ENCODE measurements at regions not wholly inside any gene's neighbourhood (a gene's known extent, or its start where the extent isn't known, plus 50 kb on each side); places are given as distances from the start of the nearest gene placed in this dataset.
"Not testable (repeated sequence)": the region's sequence is repeated elsewhere in the genome, so short reads cannot be mapped to it uniquely, and the experiment has no call there.

GRCh38 chr5:120108586-120109248 is 355.4 kb upstream of the PRR16 start:
- Mint-ChIP-seq H3K27ac (no peak overlapping the region), H3K4me1 (no peaks in the 10 kb centered on the region), H3K4me3 (no peak overlapping the region), H3K9me3 (peaks cover 4 to 12% (median 6%) of the 10 kb centered on the region in 5 donors), H3K27me3 (no peaks in the 10 kb centered on the region), H3K36me3 (no peaks in the 10 kb centered on the region)
- Histone ChIP-seq H3K36me3 (ENCODE audit: insufficient read depth, low read length) (no peaks in the 10 kb centered on the region), H3K27ac (ENCODE audit: low read depth, low read length) (no peak overlapping the region), H3K27me3 (ENCODE audit: insufficient read depth, low read length, poor library complexity, severe bottlenecking) (no peaks in the 10 kb centered on the region), H3K4me1 (ENCODE audit: insufficient read depth, low read length) (no peaks in the 10 kb centered on the region), H3K4me3 (ENCODE audit: low read length) (no peak overlapping the region), H3K9me3 (ENCODE audit: low read length) (no peaks in the 10 kb centered on the region)
- POLR2A ChIA-PET: no interaction called here
- CTCF ChIA-PET: no interaction called here
- DNase-seq: no peak

- Histone ChIP-seq H3K9me3 (ENCODE audit: low read length) (no peaks in the 10 kb centered on the region), H3K4me1 (ENCODE audit: insufficient read depth, low read length) (no peaks in the 10 kb centered on the region), H3K27me3 (ENCODE audit: insufficient read depth, low read length, poor library complexity, severe bottlenecking) (no peaks in the 10 kb centered on the region), H3K4me3 (ENCODE audit: low read length) (no peak overlapping the region), H3K27ac (ENCODE audit: low read depth, low read length) (no peak overlapping the region), H3K36me3 (ENCODE audit: insufficient read depth, low read length) (no peaks in the 10 kb centered on the region)
- no peak overlapping the region for H3K27ac Mint-ChIP-seq
- DNase-seq: no peak
- H3K4me3 Mint-ChIP-seq: no peak overlapping the region
- peaks cover 3 to 20% (median 7%) of the 10 kb centered on the region in 5 donors for H3K9me3 Mint-ChIP-seq
- CTCF ChIA-PET: no interaction called here
- no peaks in the 10 kb centered on the region for H3K36me3 Mint-ChIP-seq
- POLR2A ChIA-PET: no interaction called here
- no peaks in the 10 kb centered on the region for H3K4me1 Mint-ChIP-seq
- no peaks in the 10 kb centered on the region for H3K27me3 Mint-ChIP-seq
Observed at GRCh38 chr5:120122703-120123102, 341.4 kb upstream of the PRR16 start.

- no peak overlapping the region for H3K27ac Mint-ChIP-seq
- no peaks in the 10 kb centered on the region for H3K36me3 ChIP-seq (ENCODE audit: insufficient read depth, low read length)
- POLR2A ChIA-PET: no interaction called here
- H3K4me1 ChIP-seq (ENCODE audit: insufficient read depth, low read length): no peaks in the 10 kb centered on the region
- no peaks in the 10 kb centered on the region for H3K9me3 ChIP-seq (ENCODE audit: low read length)
- H3K4me3 Mint-ChIP-seq: no peak overlapping the region
- H3K36me3 Mint-ChIP-seq: no peaks in the 10 kb centered on the region
- H3K27ac ChIP-seq (ENCODE audit: low read depth, low read length): no peak overlapping the region
- H3K4me3 ChIP-seq (ENCODE audit: low read length): no peak overlapping the region
- H3K27me3 Mint-ChIP-seq: no peaks in the 10 kb centered on the region
- CTCF ChIA-PET: no interaction called here
- DNase-seq: no peak
- peaks cover 0 to 20% (median 7%) of the 10 kb centered on the region in 5 donors for H3K9me3 Mint-ChIP-seq
- no peaks in the 10 kb centered on the region for H3K27me3 ChIP-seq (ENCODE audit: insufficient read depth, low read length, poor library complexity, severe bottlenecking)
- no peaks in the 10 kb centered on the region for H3K4me1 Mint-ChIP-seq
Observed at GRCh38 chr5:120124031-120124430, 340.1 kb upstream of the PRR16 start.

GRCh38 chr5:120124961-120125360 is 339.1 kb upstream of the PRR16 start:
- Histone ChIP-seq H3K4me3 (ENCODE audit: low read length) (no peak overlapping the region), H3K9me3 (ENCODE audit: low read length) (no peaks in the 10 kb centered on the region), H3K27ac (ENCODE audit: low read depth, low read length) (no peak overlapping the region), H3K36me3 (ENCODE audit: insufficient read depth, low read length) (no peaks in the 10 kb centered on the region), H3K27me3 (ENCODE audit: insufficient read depth, low read length, poor library complexity, severe bottlenecking) (no peaks in the 10 kb centered on the region), H3K4me1 (ENCODE audit: insufficient read depth, low read length) (no peaks in the 10 kb centered on the region)
- no peaks in the 10 kb centered on the region for H3K27me3 Mint-ChIP-seq
- ChIA-PET POLR2A (no interaction called here), CTCF (no interaction called here)
- no peak overlapping the region for H3K27ac Mint-ChIP-seq
- H3K4me1 Mint-ChIP-seq: no peaks in the 10 kb centered on the region
- H3K4me3 Mint-ChIP-seq: no peak overlapping the region
- no peaks in the 10 kb centered on the region for H3K36me3 Mint-ChIP-seq
- DNase-seq: no peak
- H3K9me3 Mint-ChIP-seq: peaks cover 0 to 20% (median 9%) of the 10 kb centered on the region in 5 donors

- H3K4me1 Mint-ChIP-seq; H3K4me1 ChIP-seq (ENCODE audit: insufficient read depth, low read length); H3K36me3 ChIP-seq (ENCODE audit: insufficient read depth, low read length); H3K9me3 ChIP-seq (ENCODE audit: low read length); H3K27me3 ChIP-seq (ENCODE audit: insufficient read depth, low read length, poor library complexity, severe bottlenecking); H3K4me3 ChIP-seq (ENCODE audit: low read length); POLR2A ChIA-PET; H3K9me3 Mint-ChIP-seq; CTCF ChIA-PET; H3K27ac ChIP-seq (ENCODE audit: low read depth, low read length); DNase-seq; H3K27ac Mint-ChIP-seq; H3K27me3 Mint-ChIP-seq; H3K36me3 Mint-ChIP-seq; H3K4me3 Mint-ChIP-seq: not testable (repeated sequence)
Observed at GRCh38 chr5:120132347-120132746, 331.8 kb upstream of the PRR16 start.

- Histone ChIP-seq H3K4me1 (ENCODE audit: insufficient read depth, low read length) (no peaks in the 10 kb centered on the region), H3K27me3 (ENCODE audit: insufficient read depth, low read length, poor library complexity, severe bottlenecking) (no peaks in the 10 kb centered on the region), H3K9me3 (ENCODE audit: low read length) (no peaks in the 10 kb centered on the region), H3K4me3 (ENCODE audit: low read length) (no peak overlapping the region), H3K36me3 (ENCODE audit: insufficient read depth, low read length) (no peaks in the 10 kb centered on the region), H3K27ac (ENCODE audit: low read depth, low read length) (no peak overlapping the region)
- Mint-ChIP-seq H3K9me3 (peaks cover 0 to 7% (median 4%) of the 10 kb centered on the region in 5 donors), H3K36me3 (no peaks in the 10 kb centered on the region), H3K4me3 (no peak overlapping the region), H3K27ac (no peak overlapping the region), H3K27me3 (no peaks in the 10 kb centered on the region), H3K4me1 (no peaks in the 10 kb centered on the region)
- ChIA-PET POLR2A (no interaction called here), CTCF (no interaction called here)
- DNase-seq: no peak
Observed at GRCh38 chr5:120134944-120135343, 329.2 kb upstream of the PRR16 start.

- no peaks in the 10 kb centered on the region for H3K36me3 Mint-ChIP-seq
- Histone ChIP-seq H3K27ac (ENCODE audit: low read depth, low read length) (no peak overlapping the region), H3K27me3 (ENCODE audit: insufficient read depth, low read length, poor library complexity, severe bottlenecking) (no peaks in the 10 kb centered on the region), H3K36me3 (ENCODE audit: insufficient read depth, low read length) (no peaks in the 10 kb centered on the region), H3K9me3 (ENCODE audit: low read length) (no peaks in the 10 kb centered on the region), H3K4me1 (ENCODE audit: insufficient read depth, low read length) (no peaks in the 10 kb centered on the region), H3K4me3 (ENCODE audit: low read length) (no peak overlapping the region)
- H3K27ac Mint-ChIP-seq: no peak overlapping the region
- H3K4me3 Mint-ChIP-seq: no peak overlapping the region
- ChIA-PET CTCF (no interaction called here), POLR2A (no interaction called here)
- DNase-seq: no peak
- no peaks in the 10 kb centered on the region for H3K4me1 Mint-ChIP-seq
- peaks cover 0 to 4% (median 0%) of the 10 kb centered on the region in 5 donors for H3K9me3 Mint-ChIP-seq
- H3K27me3 Mint-ChIP-seq: no peaks in the 10 kb centered on the region
Observed at GRCh38 chr5:120137582-120137981, 326.5 kb upstream of the PRR16 start.

GRCh38 chr5:120139039-120139438 is 325.1 kb upstream of the PRR16 start:
- POLR2A ChIA-PET: no interaction called here

GRCh38 chr5:120140501-120140900 is 323.6 kb upstream of the PRR16 start:
- no peaks in the 10 kb centered on the region for H3K27me3 ChIP-seq (ENCODE audit: insufficient read depth, low read length, poor library complexity, severe bottlenecking)
- POLR2A ChIA-PET: no interaction called here
- peaks cover 0 to 9% (median 4%) of the 10 kb centered on the region in 5 donors for H3K9me3 Mint-ChIP-seq
- CTCF ChIA-PET: no interaction called here
- H3K36me3 Mint-ChIP-seq: no peaks in the 10 kb centered on the region
- no peak overlapping the region for H3K27ac ChIP-seq (ENCODE audit: low read depth, low read length)
- H3K4me3 Mint-ChIP-seq: no peak overlapping the region
- DNase-seq: no peak
- no peaks in the 10 kb centered on the region for H3K4me1 Mint-ChIP-seq
- no peak overlapping the region for H3K27ac Mint-ChIP-seq
- H3K27me3 Mint-ChIP-seq: no peaks in the 10 kb centered on the region
- H3K4me1 ChIP-seq (ENCODE audit: insufficient read depth, low read length): no peaks in the 10 kb centered on the region
- H3K9me3 ChIP-seq (ENCODE audit: low read length): no peaks in the 10 kb centered on the region
- H3K4me3 ChIP-seq (ENCODE audit: low read length): no peak overlapping the region
- no peaks in the 10 kb centered on the region for H3K36me3 ChIP-seq (ENCODE audit: insufficient read depth, low read length)

More at GRCh38 chr5:120139039-120139438, 325.1 kb upstream of the PRR16 start:
- H3K4me3 Mint-ChIP-seq: no peak overlapping the region
- peaks cover 0 to 4% (median 2%) of the 10 kb centered on the region in 5 donors for H3K9me3 Mint-ChIP-seq
- H3K27me3 Mint-ChIP-seq: no peaks in the 10 kb centered on the region
- CTCF ChIA-PET: no interaction called here
- H3K9me3 ChIP-seq (ENCODE audit: low read length): no peaks in the 10 kb centered on the region
- H3K36me3 Mint-ChIP-seq: no peaks in the 10 kb centered on the region
- H3K36me3 ChIP-seq (ENCODE audit: insufficient read depth, low read length): no peaks in the 10 kb centered on the region
- no peak for DNase-seq
- H3K27ac Mint-ChIP-seq: no peak overlapping the region
- no peak overlapping the region for H3K27ac ChIP-seq (ENCODE audit: low read depth, low read length)
- no peaks in the 10 kb centered on the region for H3K4me1 Mint-ChIP-seq
- H3K27me3 ChIP-seq (ENCODE audit: insufficient read depth, low read length, poor library complexity, severe bottlenecking): no peaks in the 10 kb centered on the region
- no peaks in the 10 kb centered on the region for H3K4me1 ChIP-seq (ENCODE audit: insufficient read depth, low read length)
- H3K4me3 ChIP-seq (ENCODE audit: low read length): no peak overlapping the region
